HG03066 (cell line): ENCODE measurements at regions not wholly inside any gene's neighbourhood (a gene's known extent, or its start where the extent isn't known, plus 50 kb on each side); places are given as distances from the start of the nearest gene placed in this dataset.
"Not testable (repeated sequence)": the region's sequence is repeated elsewhere in the genome, so short reads cannot be mapped to it uniquely, and the experiment has no call there.

ENCODE experiments used
- ATAC-seq: cut with Tn5 transposase; IDR thresholded peaks from one replicate; pipeline ENCODE4 v1.9.1; 2021; ENCODE audit warnings: low read depth; ENCODE audit not compliant: unreplicated experiment

- not testable (repeated sequence) for ATAC-seq
Observed at GRCh38 chr15:20625469-20625868, 83.9 kb upstream of the GOLGA6L6 start.

- not testable (repeated sequence) for ATAC-seq
Observed at GRCh38 chr15:20624085-20624484, 82.5 kb upstream of the GOLGA6L6 start.

GRCh38 chr15:20622117-20622516 lies 80.5 kb upstream of the GOLGA6L6 start:
- ATAC-seq = peak; percentile 71

- ATAC-seq = not testable (repeated sequence)
Observed at GRCh38 chr15:20614549-20614948, 72.9 kb upstream of the GOLGA6L6 start.

- not testable (repeated sequence) for ATAC-seq
Observed at GRCh38 chr15:20612796-20613195, 71.2 kb upstream of the GOLGA6L6 start.

GRCh38 chr15:20612356-20612755 lies 70.8 kb upstream of the GOLGA6L6 start:
- not testable (repeated sequence) for ATAC-seq

- ATAC-seq = not testable (repeated sequence)
Observed at GRCh38 chr15:20611667-20612290, 70.2 kb upstream of the GOLGA6L6 start.

GRCh38 chr15:20608179-20608578 lies 66.6 kb upstream of the GOLGA6L6 start:
- not testable (repeated sequence) for ATAC-seq

- not testable (repeated sequence) for ATAC-seq
Observed at GRCh38 chr15:20597245-20597644, 55.6 kb upstream of the GOLGA6L6 start.

GRCh38 chr15:20594219-20594618 lies 52.6 kb upstream of the GOLGA6L6 start:
- not testable (repeated sequence) for ATAC-seq

- not testable (repeated sequence) for ATAC-seq
Observed at GRCh38 chr15:20591936-20592335, 50.3 kb upstream of the GOLGA6L6 start.
